Activated naive CD8-positive, alpha-beta T cell treated with anti-CD3 and anti-CD28 coated beads, Interleukin-2, amount 50 U/mL, for 24 hours (primary cell): ENCODE measurements at regions not wholly inside any gene's neighbourhood (a gene's known extent, or its start where the extent isn't known, plus 50 kb on each side); places are given as distances from the start of the nearest gene placed in this dataset.
"Not testable (repeated sequence)": the region's sequence is repeated elsewhere in the genome, so short reads cannot be mapped to it uniquely, and the experiment has no call there.

ENCODE experiments used
- ATAC-seq: fragments of 150-1000 bp; cut with Tn5 transposase; one replicate; pipeline ENCODE4 v1.10.0; 2021
- DNase-seq: peaks from one replicate; pipeline ENCODE4 v3.0.0; 2021
- H3K27ac Mint-ChIP-seq: one replicate; pipeline ENCODE4 v1.8.0; 2021; ENCODE audit warnings: mild to moderate bottlenecking, mixed read lengths
- H3K27me3 Mint-ChIP-seq: one replicate; pipeline ENCODE4 v1.8.0; 2021; ENCODE audit warnings: mixed read lengths
- H3K36me3 Mint-ChIP-seq: one replicate; pipeline ENCODE4 v1.8.0; 2021; ENCODE audit warnings: low read depth, mixed read lengths
- H3K4me1 Mint-ChIP-seq: one replicate; pipeline ENCODE4 v1.8.0; 2021; ENCODE audit warnings: mixed read lengths
- H3K4me3 Mint-ChIP-seq: one replicate; pipeline ENCODE4 v1.8.0; 2021; ENCODE audit warnings: mild to moderate bottlenecking, moderate library complexity, mixed read lengths
- H3K9me3 Mint-ChIP-seq: one replicate; pipeline ENCODE4 v1.8.0; 2021; ENCODE audit warnings: mixed read lengths

DNA sequence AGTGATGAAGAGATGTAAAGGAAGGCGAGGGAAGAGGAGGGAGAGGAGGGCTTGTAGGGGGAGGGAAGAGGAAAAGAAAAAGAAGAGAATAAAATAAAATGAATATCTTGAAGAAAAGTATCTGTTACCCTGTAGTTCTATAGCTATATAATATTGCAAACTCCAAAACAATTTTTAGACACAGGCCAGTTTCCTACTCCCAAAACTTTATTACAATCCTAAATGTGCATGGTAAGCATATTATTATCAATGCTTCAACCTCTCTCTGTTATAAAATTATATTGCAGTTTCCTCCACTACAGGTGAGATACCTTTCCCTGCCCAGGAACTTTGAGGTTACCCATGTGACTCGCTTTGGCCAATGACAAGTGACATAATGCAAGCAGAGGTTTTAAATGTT is 1351.6 kb upstream of the NRXN1 start:
- no peak for ATAC-seq
- Mint-ChIP-seq H3K4me1 (no peaks in the 10 kb centered on the region), H3K9me3 (peaks cover 5% of the 10 kb centered on the region), H3K36me3 (no peaks in the 10 kb centered on the region), H3K4me3 (no peak overlapping the region), H3K27me3 (no peaks in the 10 kb centered on the region), H3K27ac (no peak overlapping the region)
- no peak for DNase-seq

DNA sequence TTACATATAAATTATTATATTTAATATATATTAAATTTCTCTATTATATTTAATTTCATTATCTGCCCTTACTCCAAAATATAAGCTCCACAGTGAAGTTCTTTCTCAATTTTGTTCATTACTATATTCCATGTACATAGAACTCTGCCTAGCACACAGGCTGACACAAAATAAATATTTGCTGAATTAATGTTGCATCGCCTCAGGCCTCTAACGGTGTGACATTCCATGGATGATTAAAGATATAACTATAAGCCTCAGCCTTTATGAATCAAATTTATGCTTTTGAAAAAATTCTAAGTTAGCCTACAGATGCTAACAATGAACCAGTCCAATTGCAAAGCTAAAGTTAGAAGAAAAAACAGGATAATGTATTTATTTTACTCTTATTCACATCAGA is 1337.2 kb upstream of the NRXN1 start:
- Mint-ChIP-seq H3K4me1 (no peaks in the 10 kb centered on the region), H3K36me3 (no peaks in the 10 kb centered on the region), H3K9me3 (peaks cover 4% of the 10 kb centered on the region), H3K27ac (no peak overlapping the region), H3K27me3 (no peaks in the 10 kb centered on the region), H3K4me3 (no peak overlapping the region)
- no peak for DNase-seq
- ATAC-seq = no peak

DNA sequence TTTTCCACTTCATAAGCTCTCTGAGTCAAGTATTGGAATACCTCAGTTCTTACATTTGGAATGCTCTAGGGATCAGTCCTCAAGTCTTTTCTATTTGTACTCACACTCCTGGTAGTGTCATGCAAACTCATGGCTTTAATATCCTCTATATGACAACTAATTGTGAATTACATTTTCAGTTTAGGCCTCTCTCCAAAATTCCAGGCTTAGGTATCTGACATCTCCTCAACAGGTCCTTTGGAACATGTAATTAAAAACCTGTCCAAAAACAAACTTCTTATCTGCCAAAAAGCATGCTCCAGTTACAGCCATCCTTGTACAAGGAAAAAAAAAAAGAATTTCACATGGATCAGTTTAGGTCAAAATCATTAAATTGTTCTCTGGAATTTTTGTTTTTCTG is 1336.2 kb upstream of the NRXN1 start:
- Mint-ChIP-seq H3K27ac (no peak overlapping the region), H3K4me1 (no peaks in the 10 kb centered on the region), H3K27me3 (no peaks in the 10 kb centered on the region), H3K4me3 (no peak overlapping the region), H3K36me3 (no peaks in the 10 kb centered on the region), H3K9me3 (peaks cover 10% of the 10 kb centered on the region)
- ATAC-seq = no peak
- DNase-seq = no peak

DNA sequence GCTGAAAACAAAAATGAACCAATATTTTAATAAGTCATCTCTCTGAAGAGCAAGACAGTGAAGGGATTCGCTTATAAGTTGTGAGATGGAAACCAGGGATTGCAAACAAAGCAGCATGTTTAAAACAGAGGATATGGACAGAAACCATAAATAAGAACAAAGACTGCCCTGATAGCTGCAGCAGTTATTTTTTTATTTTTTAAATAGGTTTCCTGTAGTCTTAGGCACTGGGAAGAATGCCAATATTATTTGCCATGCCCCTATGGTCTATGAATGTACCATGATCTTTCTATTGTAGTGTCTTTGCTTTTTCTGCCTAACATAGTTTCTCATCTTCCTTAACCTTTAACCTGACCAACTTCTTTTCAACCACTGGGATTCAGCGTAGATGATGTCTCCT is 1334.0 kb upstream of the NRXN1 start:
- DNase-seq (no peak), ATAC-seq (no peak)
- Mint-ChIP-seq H3K27me3 (no peaks in the 10 kb centered on the region), H3K4me3 (no peak overlapping the region), H3K36me3 (no peaks in the 10 kb centered on the region), H3K4me1 (no peaks in the 10 kb centered on the region), H3K9me3 (peaks cover 5% of the 10 kb centered on the region), H3K27ac (no peak overlapping the region)

DNA sequence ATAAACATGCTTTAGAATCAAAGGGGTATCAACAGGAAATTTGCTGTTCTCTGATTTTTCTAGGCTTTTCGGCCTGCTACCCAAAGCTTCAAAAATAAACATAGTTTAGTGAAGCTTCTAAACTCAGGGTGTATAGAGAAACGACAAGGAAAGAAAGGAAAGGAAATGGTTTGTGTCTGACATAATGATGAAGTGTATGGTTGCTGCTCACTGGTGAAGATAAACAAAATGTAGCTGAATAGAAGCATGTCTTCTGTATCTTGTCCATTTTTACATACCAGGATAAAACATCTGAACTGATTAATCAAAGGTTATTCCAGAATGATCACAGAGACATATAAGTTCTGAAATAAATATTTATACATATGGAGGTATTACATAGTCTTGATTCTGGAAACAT is 1324.6 kb upstream of the NRXN1 start:
- no peak for ATAC-seq
- Mint-ChIP-seq H3K9me3 (peaks cover 13% of the 10 kb centered on the region), H3K27ac (no peak overlapping the region), H3K4me1 (no peaks in the 10 kb centered on the region), H3K4me3 (no peak overlapping the region), H3K36me3 (no peaks in the 10 kb centered on the region), H3K27me3 (no peaks in the 10 kb centered on the region)
- DNase-seq = no peak

DNA sequence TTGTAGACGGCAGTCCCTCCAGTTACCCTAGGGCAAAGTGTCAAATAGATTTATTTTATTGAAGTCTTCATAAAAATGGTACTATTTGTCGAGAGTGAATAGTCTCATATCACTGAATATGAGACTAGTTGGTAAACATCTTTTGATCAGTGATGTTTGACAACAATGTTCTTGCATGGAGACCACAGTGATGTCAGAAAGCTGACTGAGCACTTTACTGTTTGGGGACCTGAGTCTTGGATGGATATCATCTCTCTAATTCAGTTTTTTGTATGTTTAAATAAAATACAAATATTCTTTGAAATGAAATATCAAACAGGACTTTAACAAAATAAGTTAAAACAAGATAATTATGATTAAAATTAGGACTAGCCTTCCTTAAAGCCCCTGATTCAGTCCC is 1315.4 kb upstream of the NRXN1 start:
- H3K4me3 Mint-ChIP-seq = no peak overlapping the region
- no peaks in the 10 kb centered on the region for H3K36me3 Mint-ChIP-seq
- DNase-seq = no peak
- ATAC-seq = no peak
- H3K4me1 Mint-ChIP-seq = no peaks in the 10 kb centered on the region
- peaks cover 23% of the 10 kb centered on the region for H3K9me3 Mint-ChIP-seq
- H3K27me3 Mint-ChIP-seq = no peaks in the 10 kb centered on the region
- no peak overlapping the region for H3K27ac Mint-ChIP-seq

DNA sequence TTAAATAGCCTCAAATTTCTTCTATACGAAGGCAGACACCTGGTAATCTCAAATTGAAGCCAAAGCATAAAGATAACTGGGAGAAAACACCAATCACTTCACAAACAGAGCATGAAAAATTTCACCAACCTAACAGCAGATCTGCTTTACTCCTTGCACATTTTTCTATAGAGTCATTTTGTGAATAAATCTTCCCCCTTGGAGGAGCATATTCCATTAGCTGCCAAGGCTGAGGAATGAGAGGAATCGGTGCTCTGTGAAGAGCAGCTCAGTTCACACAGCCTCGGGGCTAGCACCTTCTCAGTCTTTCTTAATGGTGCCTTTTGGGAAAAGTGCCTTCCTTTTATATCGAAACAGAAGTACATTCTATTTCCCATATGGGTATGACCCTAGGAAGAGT is 1313.7 kb upstream of the NRXN1 start:
- H3K36me3 Mint-ChIP-seq = no peaks in the 10 kb centered on the region
- ATAC-seq (no peak), DNase-seq (no peak)
- peaks cover 27% of the 10 kb centered on the region for H3K9me3 Mint-ChIP-seq
- no peak overlapping the region for H3K27ac Mint-ChIP-seq
- no peaks in the 10 kb centered on the region for H3K27me3 Mint-ChIP-seq
- no peak overlapping the region for H3K4me3 Mint-ChIP-seq
- no peaks in the 10 kb centered on the region for H3K4me1 Mint-ChIP-seq

DNA sequence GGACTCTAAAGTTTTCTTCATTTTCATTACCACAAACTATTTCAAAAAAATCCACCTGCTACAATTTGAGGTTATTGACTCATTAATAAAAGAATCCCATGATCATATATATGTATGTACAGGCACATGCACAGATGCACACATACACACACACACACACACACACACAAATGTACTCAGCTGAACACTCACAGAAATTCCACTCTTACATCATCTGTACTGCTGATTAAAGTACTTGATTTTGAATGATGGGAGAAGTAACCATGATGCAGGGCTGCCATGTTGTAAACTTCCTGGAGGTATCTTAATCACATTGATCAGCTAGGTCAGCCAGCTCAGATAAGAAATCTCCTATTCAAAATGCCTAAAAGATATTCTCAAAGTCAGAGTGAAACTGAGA is 1313.2 kb upstream of the NRXN1 start:
- Mint-ChIP-seq H3K4me1 (no peaks in the 10 kb centered on the region), H3K4me3 (no peak overlapping the region), H3K27ac (no peak overlapping the region), H3K27me3 (no peaks in the 10 kb centered on the region), H3K36me3 (no peaks in the 10 kb centered on the region), H3K9me3 (peaks cover 26% of the 10 kb centered on the region)
- ATAC-seq (no peak), DNase-seq (no peak)

DNA sequence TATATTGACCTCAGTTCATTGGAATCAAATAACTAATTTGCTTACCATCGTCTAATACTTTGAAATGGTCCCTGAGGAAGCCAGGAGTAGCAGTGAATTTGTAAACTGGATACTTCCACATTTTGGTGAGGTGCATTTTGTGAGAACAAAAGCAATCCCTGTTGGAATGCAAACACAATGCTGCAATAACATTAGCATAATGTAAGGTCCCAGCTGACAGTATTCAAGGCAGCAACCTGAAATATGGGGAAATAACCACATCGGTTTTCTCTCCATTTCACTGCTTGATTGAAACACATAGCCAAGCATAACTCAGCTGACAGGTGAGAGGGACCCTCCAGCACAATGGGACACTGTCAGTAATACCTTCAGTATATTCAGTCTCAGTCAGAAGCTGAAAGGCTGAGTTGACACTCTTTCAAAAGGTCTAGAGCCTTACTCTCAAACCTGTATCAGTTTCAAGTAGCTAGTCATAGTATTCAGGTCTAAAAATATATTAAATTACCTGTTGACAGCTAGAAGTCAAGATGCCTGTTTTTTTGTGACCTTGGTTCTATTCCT is 1311.9 kb upstream of the NRXN1 start:
- no peak overlapping the region for H3K27ac Mint-ChIP-seq
- no peaks in the 10 kb centered on the region for H3K4me1 Mint-ChIP-seq
- DNase-seq (no peak), ATAC-seq (no peak)
- H3K36me3 Mint-ChIP-seq = no peaks in the 10 kb centered on the region
- no peaks in the 10 kb centered on the region for H3K27me3 Mint-ChIP-seq
- H3K4me3 Mint-ChIP-seq = no peak overlapping the region
- H3K9me3 Mint-ChIP-seq = peaks cover 23% of the 10 kb centered on the region

DNA sequence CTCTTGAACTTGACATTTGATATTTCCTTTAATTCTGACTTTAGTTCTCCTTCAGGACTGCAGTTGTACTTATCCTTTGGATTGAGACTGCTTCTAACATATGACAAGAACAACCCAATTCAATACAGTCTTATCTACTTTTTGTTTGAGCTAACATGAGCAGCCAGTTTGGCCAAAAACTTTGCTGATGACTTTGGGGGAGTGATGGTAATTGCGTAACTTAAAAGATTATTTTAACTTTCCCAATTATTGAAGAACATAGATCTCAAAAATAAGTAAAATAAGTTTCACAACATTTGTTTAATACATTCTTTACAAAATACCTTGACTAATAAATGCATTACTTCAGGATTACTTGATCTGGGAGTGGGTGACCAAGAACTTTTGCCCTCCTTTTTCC is 1311.1 kb upstream of the NRXN1 start:
- Mint-ChIP-seq H3K36me3 (no peaks in the 10 kb centered on the region), H3K4me3 (no peak overlapping the region), H3K9me3 (peaks cover 23% of the 10 kb centered on the region), H3K4me1 (no peaks in the 10 kb centered on the region), H3K27me3 (no peaks in the 10 kb centered on the region), H3K27ac (no peak overlapping the region)
- ATAC-seq (no peak), DNase-seq (no peak)

DNA sequence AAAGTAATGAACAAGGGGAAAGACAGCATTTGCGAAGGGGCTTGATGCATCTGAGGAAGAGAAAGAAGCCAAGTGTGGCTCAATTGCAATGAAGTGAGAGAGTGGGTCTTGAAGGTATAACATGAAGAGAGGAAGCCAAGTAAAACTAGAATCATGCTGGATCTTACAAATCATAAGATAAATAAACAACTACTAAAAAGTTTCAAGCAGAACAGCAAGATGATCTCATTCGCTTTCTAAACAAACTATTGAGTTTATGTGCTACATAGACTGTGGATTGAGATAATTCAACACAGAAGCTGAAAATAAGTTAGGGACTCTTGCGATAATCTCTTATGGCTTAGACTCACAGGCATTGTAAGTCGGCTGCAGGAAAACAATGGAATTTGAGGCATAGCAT is 1310.5 kb upstream of the NRXN1 start:
- Mint-ChIP-seq H3K4me3 (no peak overlapping the region), H3K4me1 (no peaks in the 10 kb centered on the region), H3K27ac (no peak overlapping the region), H3K9me3 (peaks cover 18% of the 10 kb centered on the region), H3K36me3 (no peaks in the 10 kb centered on the region), H3K27me3 (no peaks in the 10 kb centered on the region)
- DNase-seq (no peak), ATAC-seq (no peak)

DNA sequence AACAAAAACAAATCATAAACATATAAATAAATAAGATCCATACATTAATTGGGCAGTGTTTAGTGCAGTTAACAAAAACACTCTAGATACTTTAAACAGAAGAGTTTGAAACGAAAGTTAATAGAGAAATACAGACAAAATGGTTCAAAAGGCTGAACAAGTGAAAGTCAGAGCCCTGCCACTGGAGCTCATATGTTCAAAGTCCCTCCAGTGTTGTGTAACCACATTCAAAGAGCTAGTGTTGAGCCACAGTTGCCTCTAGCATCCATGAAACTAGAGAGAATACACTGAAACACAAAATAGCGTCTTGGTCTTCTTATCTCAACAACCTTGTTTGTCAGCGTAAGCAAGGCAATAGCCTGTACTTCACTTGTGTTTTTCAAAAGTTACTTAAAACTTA is 1309.8 kb upstream of the NRXN1 start:
- DNase-seq (no peak), ATAC-seq (no peak)
- peaks cover 18% of the 10 kb centered on the region for H3K9me3 Mint-ChIP-seq
- H3K27me3 Mint-ChIP-seq = no peaks in the 10 kb centered on the region
- H3K4me3 Mint-ChIP-seq = no peak overlapping the region
- no peaks in the 10 kb centered on the region for H3K36me3 Mint-ChIP-seq
- no peak overlapping the region for H3K27ac Mint-ChIP-seq
- no peaks in the 10 kb centered on the region for H3K4me1 Mint-ChIP-seq

DNA sequence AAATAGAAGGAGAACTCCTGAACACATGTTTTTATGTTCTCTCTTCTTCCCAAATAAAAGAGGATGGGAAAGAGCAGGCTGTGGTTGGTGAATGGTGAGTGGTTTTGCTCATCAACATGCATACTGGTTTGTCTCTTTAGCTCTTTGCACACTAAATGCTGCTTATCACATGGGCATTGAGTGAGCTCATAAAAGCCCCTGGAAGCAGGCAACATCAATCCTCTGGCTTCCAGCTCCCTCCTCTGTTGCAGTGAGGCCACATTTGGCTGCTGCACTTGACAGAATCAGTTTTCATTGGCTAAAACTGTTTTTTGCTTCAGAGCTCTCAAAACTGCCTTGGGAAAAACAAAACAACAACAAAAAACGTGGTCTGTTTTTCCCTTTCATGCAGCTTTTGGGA is 1308.2 kb upstream of the NRXN1 start:
- ATAC-seq = no peak
- peaks cover 12% of the 10 kb centered on the region for H3K9me3 Mint-ChIP-seq
- no peaks in the 10 kb centered on the region for H3K27me3 Mint-ChIP-seq
- no peak overlapping the region for H3K4me3 Mint-ChIP-seq
- H3K4me1 Mint-ChIP-seq = no peaks in the 10 kb centered on the region
- H3K27ac Mint-ChIP-seq = no peak overlapping the region
- no peak for DNase-seq
- H3K36me3 Mint-ChIP-seq = no peaks in the 10 kb centered on the region

DNA sequence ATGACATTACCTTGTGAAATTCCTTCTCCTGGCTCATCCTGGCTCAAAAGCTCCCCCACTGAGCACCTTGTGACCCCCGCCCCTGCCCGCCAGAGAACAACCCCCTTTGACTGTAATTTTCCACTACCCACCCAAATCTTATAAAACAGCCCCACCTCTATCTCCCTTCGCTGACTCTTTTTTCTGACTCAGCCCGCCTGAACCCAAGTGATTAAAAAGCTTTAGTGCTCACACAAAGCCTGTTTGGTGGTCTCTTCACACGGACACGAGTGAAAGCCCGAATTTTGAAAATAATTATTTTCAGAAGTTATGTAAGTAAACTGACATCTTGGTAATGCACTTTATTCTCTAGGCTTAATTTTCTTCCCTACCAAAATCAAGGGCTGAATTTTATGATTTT is 1305.9 kb upstream of the NRXN1 start:
- not testable (repeated sequence) for DNase-seq, H3K27ac Mint-ChIP-seq, H3K27me3 Mint-ChIP-seq

DNA sequence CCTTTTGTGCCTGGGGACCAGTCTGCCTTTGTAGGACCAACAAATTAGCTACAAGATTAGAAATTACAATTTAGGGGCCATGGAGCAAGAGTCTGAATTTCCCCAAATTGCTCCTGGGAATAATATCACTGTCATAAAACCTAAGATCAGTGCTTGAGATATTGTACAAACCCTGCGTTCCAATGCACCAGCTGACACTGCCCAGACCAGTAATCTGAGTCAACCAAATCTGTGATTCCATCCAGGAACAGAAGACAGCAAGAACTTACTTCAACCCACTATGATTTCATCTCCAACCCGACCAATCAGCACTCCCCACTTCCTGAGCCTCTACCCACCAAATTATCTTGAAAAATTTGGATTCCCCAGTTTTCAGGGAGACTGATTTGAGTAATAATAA is 1305.0 kb upstream of the NRXN1 start:
- Mint-ChIP-seq H3K36me3 (no peaks in the 10 kb centered on the region), H3K27ac (no peak overlapping the region), H3K4me1 (no peaks in the 10 kb centered on the region), H3K27me3 (no peaks in the 10 kb centered on the region), H3K4me3 (no peak overlapping the region), H3K9me3 (peaks cover 12% of the 10 kb centered on the region)
- DNase-seq = no peak
- ATAC-seq = no peak

More for the DNA sequence above, 1305.9 kb upstream of the NRXN1 start:
- H3K4me3 Mint-ChIP-seq, H3K36me3 Mint-ChIP-seq, H3K4me1 Mint-ChIP-seq, ATAC-seq: not testable (repeated sequence)
- peaks cover 12% of the 10 kb centered on the region for H3K9me3 Mint-ChIP-seq

DNA sequence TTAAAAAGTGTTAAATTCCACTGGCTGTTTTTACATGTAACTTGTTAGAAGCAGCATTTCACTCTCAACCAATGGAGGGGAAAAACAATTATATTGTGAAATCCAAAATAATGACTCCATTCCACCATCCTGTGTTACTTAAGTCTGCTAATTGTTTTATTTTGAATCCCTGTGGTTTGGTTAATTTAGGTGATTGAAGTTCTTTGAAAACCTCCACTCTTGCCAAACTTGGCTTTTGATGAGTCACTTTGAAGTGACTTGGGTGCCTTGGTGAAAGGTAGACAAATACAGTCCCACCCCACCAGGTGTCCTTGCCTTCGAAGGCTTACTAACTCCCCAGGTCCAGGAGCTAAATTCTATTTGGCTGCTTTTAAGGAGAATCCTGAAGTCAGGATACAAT is 1303.8 kb upstream of the NRXN1 start:
- H3K9me3 Mint-ChIP-seq = peaks cover 14% of the 10 kb centered on the region
- H3K27me3 Mint-ChIP-seq = no peaks in the 10 kb centered on the region
- H3K4me3 Mint-ChIP-seq = no peak overlapping the region
- ATAC-seq = no peak
- H3K36me3 Mint-ChIP-seq = no peaks in the 10 kb centered on the region
- no peak for DNase-seq
- no peaks in the 10 kb centered on the region for H3K4me1 Mint-ChIP-seq
- H3K27ac Mint-ChIP-seq = no peak overlapping the region
